Esophagus (tissue), 2 donors: ENCODE measurements at regions not wholly inside any gene's neighbourhood (a gene's known extent, or its start where the extent isn't known, plus 50 kb on each side); places are given as distances from the start of the nearest gene placed in this dataset.

Experiments used
- H3K27ac ChIP-seq, 2 donors: one replicate each; pipeline ENCODE4 v1.5.1; 2013; ENCODE audit warnings: low read depth in 2 of 2, mild to moderate bottlenecking in 2 of 2, inconsistent platforms in 1 of 2, low read length in 1 of 2, moderate library complexity in 1 of 2
- H3K27me3 ChIP-seq, 2 donors: one replicate each; pipeline ENCODE4 v1.6.1; 2013; ENCODE audit warnings: low read length in 2 of 2, control low read depth in 1 of 2, mild to moderate bottlenecking in 1 of 2; ENCODE audit not compliant: insufficient read depth in 2 of 2, control insufficient read depth in 1 of 2
- H3K36me3 ChIP-seq, 2 donors: one replicate each; pipeline ENCODE4 v1.6.1; 2013; ENCODE audit warnings: low read length in 1 of 2; ENCODE audit not compliant: control insufficient read depth in 2 of 2, insufficient read depth in 2 of 2
- H3K4me1 ChIP-seq, 2 donors: one replicate each; pipeline ENCODE4 v1.6.1; 2013; ENCODE audit warnings: low read length in 1 of 2; ENCODE audit not compliant: control insufficient read depth in 2 of 2, insufficient read depth in 2 of 2
- H3K4me3 ChIP-seq, 2 donors: one replicate each; pipeline ENCODE4 v1.5.1; 2013; ENCODE audit warnings: low read length in 2 of 2, mild to moderate bottlenecking in 2 of 2, low read depth in 1 of 2, moderate library complexity in 1 of 2
- H3K9me3 ChIP-seq, 2 donors: one replicate each; pipeline ENCODE4 v1.6.1; 2013; ENCODE audit warnings: mild to moderate bottlenecking in 2 of 2, low read depth in 1 of 2, low read length in 1 of 2, moderate library complexity in 1 of 2; ENCODE audit not compliant: control insufficient read depth in 2 of 2, insufficient read depth in 1 of 2
- WGBS, 2 donors: extraction: QIAGEN DNeasy Blood & Tissue Kit; methylation state at CpG; one replicate each; pipeline ENCODE4 v1.1.7; 2013; 5-methylcytosine and 5-hydroxymethylcytosine counted together
- donor health status: healthy with polysubstance abuse.
- donor health status: Bipolar disorder and iron deficiency.

DNA sequence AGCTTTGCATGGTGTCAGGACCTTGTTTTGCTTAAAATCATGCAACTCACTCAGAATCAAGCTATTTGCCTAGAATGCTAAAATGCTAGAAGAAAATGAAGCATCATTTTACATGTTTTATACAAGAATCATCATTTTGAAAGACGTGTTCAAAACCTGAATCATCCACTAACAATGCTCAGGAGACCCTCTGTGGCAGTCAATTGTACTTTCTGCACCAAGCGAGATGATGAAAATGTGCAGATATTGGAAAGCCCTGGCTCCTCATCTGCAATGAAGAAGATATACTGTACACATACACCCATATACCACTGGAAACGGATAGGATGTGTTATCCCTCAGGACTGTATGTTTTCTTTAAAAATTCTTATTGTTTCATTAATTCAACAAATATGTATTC lies 92.7 kb downstream of the DYRK2 start:
- Histone ChIP-seq H3K9me3 (no peaks in the 10 kb centered on the region), H3K4me1 (no peaks in the 10 kb centered on the region), H3K27ac (no peak overlapping the region), H3K36me3 (no peaks in the 10 kb centered on the region), H3K27me3 (peaks cover 0 to 2% of the 10 kb centered on the region in 2 donors), H3K4me3 (no peak overlapping the region)
- WGBS, 2 donors, result 89 to 91% methylated on average over 3 of the region's 3 CpGs

DNA sequence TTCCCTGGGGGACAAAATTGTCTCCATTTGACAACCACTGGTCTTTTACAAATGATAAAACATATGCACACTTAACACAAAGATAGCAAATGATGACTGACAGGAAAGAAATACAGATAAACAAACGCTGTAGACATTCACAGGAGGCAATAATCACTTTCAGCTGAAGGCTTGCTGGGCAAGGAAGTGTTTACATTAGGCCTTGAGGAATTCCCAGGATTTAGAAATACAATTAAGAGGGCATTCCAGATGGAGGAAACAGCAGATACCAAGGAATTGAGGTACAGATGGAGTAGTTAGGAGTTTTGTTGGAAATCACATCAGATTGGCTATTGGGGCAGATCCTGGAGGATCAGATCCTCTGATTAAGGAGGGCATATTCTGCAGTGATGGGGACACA lies 93.9 kb downstream of the DYRK2 start:
- H3K4me1 ChIP-seq, result no peaks in the 10 kb centered on the region
- H3K27ac ChIP-seq, result no peak overlapping the region
- WGBS, 2 donors, result 44 to 57% methylated on average over 1 of the region's 1 CpG
- peaks cover 0 to 2% of the 10 kb centered on the region in 2 donors for H3K27me3 ChIP-seq
- no peaks in the 10 kb centered on the region for H3K9me3 ChIP-seq
- no peaks in the 10 kb centered on the region for H3K36me3 ChIP-seq
- no peak overlapping the region for H3K4me3 ChIP-seq

DNA sequence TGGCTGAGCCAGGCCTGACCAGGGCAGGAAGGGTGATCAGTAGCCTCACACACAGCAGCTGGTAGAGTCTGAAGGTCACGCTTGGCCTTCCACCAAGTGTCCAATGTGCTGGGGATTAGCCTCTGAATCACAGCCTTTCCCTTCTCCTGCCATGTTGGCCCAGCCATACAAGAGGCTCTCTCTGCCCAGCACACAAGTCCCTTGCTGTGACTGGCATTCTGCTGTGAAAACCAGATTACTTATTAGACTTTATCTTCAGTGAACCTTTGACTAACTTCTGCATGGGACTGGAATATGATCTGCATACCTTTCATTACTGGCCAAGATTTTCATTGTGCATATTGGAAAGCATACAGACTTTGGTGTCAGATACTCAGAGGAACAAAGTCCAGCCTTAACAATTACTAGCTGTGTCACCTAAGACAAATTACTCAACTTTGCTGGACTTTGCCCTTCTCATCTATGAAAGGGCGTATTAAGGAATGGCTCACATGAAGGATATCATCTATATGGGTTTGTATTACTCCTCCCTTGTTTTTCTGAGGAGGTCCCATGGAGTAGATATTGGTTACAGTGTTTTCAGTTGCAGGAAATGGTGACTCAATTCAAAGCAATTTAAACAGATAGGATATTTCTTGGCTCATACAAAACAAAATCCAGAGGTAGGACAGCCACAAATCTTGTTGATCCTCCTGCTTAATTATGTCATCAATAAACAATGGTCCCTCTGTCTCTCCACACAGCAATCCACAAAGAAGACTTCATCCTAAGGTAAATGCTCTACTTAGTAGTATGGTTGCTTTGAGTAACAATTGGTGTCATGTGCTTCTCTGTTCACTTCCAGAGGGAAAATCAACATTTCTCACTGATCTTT lies 99.6 kb downstream of the DYRK2 start:
- Histone ChIP-seq H3K9me3 (no peaks in the 10 kb centered on the region), H3K27ac (no peak overlapping the region), H3K4me1 (no peaks in the 10 kb centered on the region), H3K27me3 (peaks cover 0 to 2% of the 10 kb centered on the region in 2 donors), H3K36me3 (no peaks in the 10 kb centered on the region), H3K4me3 (no peak overlapping the region)
- 64 to 79% methylated on average over 2 of the region's 2 CpGs for WGBS, 2 donors

DNA sequence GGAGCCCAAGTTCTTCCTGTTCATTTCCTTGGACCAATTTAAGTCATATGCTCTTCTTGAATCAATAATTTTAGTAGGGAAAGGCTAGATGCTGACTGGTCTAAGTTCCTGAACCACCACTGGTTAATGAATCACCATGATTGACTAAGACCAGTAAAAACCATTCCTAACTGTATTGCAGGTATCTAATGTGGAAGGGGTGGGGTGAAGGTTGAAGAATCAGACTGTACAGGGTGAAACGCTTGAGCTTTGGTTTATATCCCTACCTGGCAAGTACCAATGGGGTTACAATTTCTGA lies 100.1 kb downstream of the DYRK2 start:
- Histone ChIP-seq H3K27me3 (peaks cover 0 to 2% of the 10 kb centered on the region in 2 donors), H3K4me3 (no peak overlapping the region), H3K9me3 (no peaks in the 10 kb centered on the region), H3K36me3 (no peaks in the 10 kb centered on the region), H3K4me1 (no peaks in the 10 kb centered on the region), H3K27ac (no peak overlapping the region)
- WGBS, 2 donors, result 60 to 89% methylated on average over 1 of the region's 1 CpG

DNA sequence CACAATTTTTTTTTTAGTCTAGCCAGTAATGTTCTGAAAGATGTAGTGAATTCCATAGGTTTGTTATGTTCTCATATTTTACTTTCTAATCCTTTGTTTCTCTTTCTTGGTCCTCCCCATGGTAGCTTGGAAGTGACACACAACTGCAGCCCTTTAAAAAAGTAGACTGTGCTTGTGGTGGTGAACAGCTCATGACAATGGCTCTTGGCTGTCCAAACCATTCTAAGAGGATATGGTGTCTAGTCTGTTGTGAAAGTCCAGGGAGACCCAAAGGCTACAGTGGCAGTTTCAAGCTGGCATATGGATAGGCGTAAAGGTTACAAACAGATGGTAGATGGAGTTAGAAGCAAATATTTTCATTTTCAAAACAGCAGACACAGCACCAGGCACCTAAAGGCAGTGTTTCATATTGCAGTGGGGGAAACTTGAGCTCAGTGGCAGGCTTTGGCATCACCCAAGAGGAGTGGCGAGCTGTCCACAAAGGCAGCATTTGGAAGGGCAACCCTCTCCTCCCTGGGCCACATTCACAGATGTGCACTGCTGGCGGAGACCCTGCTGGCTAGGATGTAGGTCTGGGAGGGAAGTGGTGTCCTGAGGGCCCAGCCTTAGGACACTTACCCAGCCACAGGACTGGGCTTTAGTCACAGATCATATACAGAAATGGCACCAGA lies 102.1 kb downstream of the DYRK2 start:
- no peaks in the 10 kb centered on the region for H3K27me3 ChIP-seq
- H3K36me3 ChIP-seq, result no peaks in the 10 kb centered on the region
- H3K4me3 ChIP-seq, result no peak overlapping the region
- H3K9me3 ChIP-seq, result no peaks in the 10 kb centered on the region
- no peaks in the 10 kb centered on the region for H3K4me1 ChIP-seq
- no peak overlapping the region for H3K27ac ChIP-seq
- 95% methylated on average over 3 of the region's 3 CpGs for WGBS, 2 donors

DNA sequence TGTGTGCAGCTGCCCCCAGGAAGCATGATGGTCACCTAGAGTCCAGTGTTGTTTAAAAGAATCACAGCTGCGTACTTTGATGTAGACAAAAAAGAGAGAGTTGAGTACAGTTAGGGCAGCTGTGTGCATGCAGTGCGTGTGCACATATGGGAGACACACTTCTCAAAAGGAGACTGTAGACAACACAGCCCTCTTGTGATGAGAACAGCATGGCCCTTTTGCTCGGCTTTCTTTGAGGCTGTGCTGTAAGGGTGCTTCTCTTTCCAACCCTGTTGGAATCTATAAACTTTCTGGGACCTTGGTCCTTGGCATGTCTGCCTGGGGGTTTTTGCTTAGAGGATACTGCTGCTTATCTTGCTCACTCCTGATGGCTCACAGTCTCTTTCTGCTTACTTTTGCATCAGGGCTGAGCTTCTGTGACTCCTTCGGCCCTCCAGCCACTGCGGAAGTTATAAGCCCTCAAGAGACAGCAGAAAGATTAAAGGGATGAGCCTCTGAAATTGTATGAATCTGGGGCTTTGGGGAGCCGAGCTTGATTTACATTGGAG lies 102.9 kb downstream of the DYRK2 start:
- Histone ChIP-seq H3K27me3 (no peaks in the 10 kb centered on the region), H3K36me3 (no peaks in the 10 kb centered on the region), H3K9me3 (no peaks in the 10 kb centered on the region), H3K27ac (no peak overlapping the region), H3K4me3 (no peak overlapping the region), H3K4me1 (no peaks in the 10 kb centered on the region)
- WGBS, 2 donors, result 74 to 81% methylated on average over 6 of the region's 6 CpGs

DNA sequence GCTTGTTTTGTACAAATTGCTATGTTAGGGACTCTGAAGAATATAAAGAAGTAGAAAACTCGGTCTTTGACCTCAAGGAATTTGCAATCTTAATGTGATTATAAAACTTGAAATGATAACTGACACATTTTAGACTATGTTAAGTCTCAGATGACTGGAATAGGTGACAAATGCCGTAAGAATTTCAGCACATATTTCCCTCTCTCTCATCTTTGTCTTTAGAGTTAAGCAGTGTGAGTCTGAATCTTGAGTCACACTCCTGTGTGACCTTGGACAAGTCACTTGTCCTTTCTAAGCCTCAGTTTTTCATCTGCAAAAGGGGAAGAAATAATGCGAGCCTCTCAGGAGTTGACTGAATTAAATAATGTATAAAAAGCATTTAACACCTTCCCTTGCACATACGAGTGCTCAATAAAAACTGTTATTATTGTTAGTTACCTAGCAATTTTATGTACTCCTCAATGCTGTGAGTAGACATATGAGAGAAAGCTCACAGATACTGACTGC lies 103.7 kb downstream of the DYRK2 start:
- Histone ChIP-seq H3K27ac (no peak overlapping the region), H3K27me3 (no peaks in the 10 kb centered on the region), H3K36me3 (no peaks in the 10 kb centered on the region), H3K4me3 (no peak overlapping the region), H3K4me1 (no peaks in the 10 kb centered on the region), H3K9me3 (no peaks in the 10 kb centered on the region)
- 87 to 92% methylated on average over 4 of the region's 4 CpGs for WGBS, 2 donors

DNA sequence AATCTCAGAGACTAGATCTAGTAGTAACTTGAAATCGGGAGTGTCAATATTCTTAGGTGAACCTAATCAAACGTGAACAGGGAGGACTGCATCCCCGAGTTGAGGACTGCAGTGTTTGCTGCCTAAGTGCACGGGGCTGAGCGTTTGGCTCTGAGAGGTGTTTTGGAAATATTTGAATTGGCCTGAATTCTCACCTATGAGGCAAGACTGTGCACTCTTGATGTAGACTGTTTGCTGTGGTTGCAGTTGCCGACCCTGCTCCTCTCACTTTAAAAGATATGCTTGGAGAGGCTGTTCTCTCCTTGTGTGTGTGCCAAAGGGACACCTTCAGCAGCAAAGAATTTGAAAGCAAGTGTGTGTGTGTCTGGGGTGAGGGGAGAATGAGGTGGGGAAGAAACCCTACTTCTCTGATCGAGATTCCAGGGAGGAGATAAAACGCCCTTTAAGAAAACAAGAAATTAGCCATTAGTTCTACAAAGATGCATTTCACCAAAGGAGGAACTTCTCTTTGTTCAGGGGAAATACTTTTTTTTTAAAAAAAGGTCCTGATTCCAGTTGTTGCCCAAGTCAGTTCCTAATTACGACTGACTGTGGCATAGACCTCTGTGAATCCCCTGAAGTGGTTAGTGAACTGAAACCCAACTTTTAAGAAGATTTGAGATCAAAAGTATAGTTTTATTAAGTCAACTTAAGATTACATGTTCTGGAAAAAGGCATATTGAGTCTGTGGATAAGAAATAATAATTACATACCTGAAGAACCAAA lies 106.6 kb downstream of the DYRK2 start:
- no peak overlapping the region for H3K27ac ChIP-seq
- WGBS, 2 donors, result 55 to 58% methylated on average over 9 of the region's 9 CpGs
- no peaks in the 10 kb centered on the region for H3K4me1 ChIP-seq
- no peaks in the 10 kb centered on the region for H3K27me3 ChIP-seq
- H3K4me3 ChIP-seq, result no peak overlapping the region
- peaks cover 0 to 2% of the 10 kb centered on the region in 2 donors for H3K9me3 ChIP-seq
- H3K36me3 ChIP-seq, result no peaks in the 10 kb centered on the region

DNA sequence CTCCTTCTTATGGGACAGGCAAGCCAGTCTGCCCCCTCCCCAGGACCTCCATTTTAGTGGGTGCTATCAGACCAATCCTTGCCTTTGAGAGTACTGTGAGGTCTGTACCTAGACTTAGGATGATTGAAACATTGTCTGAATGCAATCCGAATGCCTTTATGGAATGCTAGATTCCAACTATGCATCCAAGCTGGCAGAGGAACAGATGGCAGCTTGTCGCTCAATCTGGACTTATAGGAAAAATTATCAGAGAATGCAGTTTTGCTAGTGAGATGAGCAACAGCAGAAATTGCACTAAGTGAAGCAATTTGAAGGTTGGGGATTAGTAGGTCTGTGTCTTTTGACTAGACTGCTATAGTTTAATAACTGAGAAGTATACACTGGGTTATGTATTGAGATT lies 109.1 kb downstream of the DYRK2 start:
- Histone ChIP-seq H3K36me3 (no peaks in the 10 kb centered on the region), H3K27ac (no peak overlapping the region), H3K27me3 (no peaks in the 10 kb centered on the region), H3K9me3 (peaks cover 0 to 2% of the 10 kb centered on the region in 2 donors), H3K4me1 (no peaks in the 10 kb centered on the region), H3K4me3 (no peak overlapping the region)
- WGBS, 2 donors, result 95 to 97% methylated on average over 2 of the region's 2 CpGs
